ENCODE measurements at regions not wholly inside any gene's neighbourhood (a gene's known extent, or its start where the extent isn't known, plus 50 kb on each side); places are given as distances from the start of the nearest gene placed in this dataset.

DNA sequence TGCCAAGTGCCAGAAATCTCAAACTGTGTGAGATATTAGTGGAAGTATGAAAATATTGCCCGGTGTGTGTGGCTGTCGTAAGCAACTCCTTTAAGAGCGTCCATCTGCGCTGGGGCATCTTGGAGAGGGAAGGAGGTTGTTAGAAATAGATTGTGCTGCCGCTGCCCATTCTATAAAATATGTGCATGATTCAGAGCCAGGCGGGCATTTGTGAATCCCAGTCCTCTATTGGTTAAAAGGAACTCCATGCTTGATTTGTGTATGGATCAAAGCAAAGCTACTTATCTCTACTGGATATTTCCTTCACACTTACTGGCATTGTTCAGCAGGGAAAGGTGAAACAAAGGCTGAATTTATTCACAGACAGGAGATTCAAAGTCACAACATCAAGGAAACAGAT, 89.6 kb upstream of the SNRK start:
- no peaks in the 10 kb centered on the region for H3K27me3 Mint-ChIP-seq
- no peaks in the 10 kb centered on the region for H3K36me3 Mint-ChIP-seq
- H3K4me1 Mint-ChIP-seq = peaks cover 73% of the 10 kb centered on the region
- no peak for DNase-seq
- no peaks in the 10 kb centered on the region for H3K9me3 Mint-ChIP-seq
- H3K4me3 Mint-ChIP-seq = no peak overlapping the region
- no peak overlapping the region for H3K27ac Mint-ChIP-seq

- H3K27ac Mint-ChIP-seq = peak overlapping the region; percentile 30
- no peak overlapping the region for H3K4me3 Mint-ChIP-seq
- H3K4me1 Mint-ChIP-seq = peaks cover 68% of the 10 kb centered on the region
These were observed 89.2 kb upstream of the POMGNT2 start for GRCh38 chr3:43195115-43195498.

DNA sequence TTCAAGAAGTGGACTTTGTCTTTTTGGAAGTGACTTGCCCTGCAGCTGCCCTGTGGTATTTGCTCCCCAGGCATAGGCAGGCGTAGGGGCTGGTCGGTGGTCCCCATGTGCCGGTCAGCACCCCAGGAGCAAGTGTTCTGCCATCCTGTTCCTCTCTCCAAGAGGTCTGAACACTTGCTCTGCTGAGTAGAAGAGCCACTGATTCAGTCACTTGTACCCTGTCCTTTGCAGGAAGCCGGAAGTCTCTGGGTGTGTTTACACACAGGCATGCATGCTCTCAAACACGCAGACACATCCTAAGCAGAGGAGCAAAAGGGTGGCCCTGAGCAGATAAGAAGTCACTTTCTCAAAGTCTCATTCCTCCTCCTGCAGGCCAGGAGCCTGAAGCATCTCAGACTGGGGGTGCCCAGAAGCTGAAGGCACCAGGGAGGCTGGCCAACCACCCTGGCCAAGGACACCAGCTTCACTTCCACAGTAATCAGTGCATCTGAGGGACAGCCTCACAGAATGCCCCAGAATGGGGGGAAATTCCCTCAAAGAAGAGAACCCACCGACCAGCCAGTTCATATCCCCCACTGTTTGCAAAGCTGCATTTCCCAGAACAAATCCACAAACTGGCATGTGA, 88.7 kb upstream of the POMGNT2 start:
- H3K9me3 Mint-ChIP-seq = peaks cover 9% of the 10 kb centered on the region
- H3K36me3 Mint-ChIP-seq = peaks cover 5% of the 10 kb centered on the region
- no peaks in the 10 kb centered on the region for H3K27me3 Mint-ChIP-seq
- no peak overlapping the region for H3K4me3 Mint-ChIP-seq
- H3K4me1 Mint-ChIP-seq = peaks cover 66% of the 10 kb centered on the region
- DNase-seq = no peak
- peak overlapping the region; percentile 84 for H3K27ac Mint-ChIP-seq

More at GRCh38 chr3:43195115-43195498, 89.2 kb upstream of the POMGNT2 start:
- H3K36me3 Mint-ChIP-seq = peaks cover 2% of the 10 kb centered on the region
- no peaks in the 10 kb centered on the region for H3K27me3 Mint-ChIP-seq
- peaks cover 6% of the 10 kb centered on the region for H3K9me3 Mint-ChIP-seq
- no peak for DNase-seq

DNA sequence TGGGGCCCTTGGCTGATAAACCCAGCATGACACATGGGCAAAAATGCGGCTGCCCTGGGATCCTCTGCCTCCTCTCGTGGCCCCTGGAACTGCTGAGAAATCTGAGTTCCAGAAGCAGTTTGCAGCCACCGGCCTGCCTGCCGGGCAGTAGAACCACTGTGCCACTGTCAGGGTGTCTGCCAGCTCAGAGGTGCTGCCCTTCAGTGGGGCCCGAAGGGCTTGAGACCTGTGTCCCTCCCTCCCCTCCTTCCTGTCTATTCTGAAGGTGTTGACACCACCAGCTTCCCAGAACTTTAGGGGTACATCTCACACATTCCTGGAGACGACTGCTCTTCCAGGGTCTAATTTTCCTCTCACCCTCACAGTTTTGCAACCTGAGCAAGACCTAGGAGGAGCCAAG, 88.2 kb upstream of the POMGNT2 start:
- Mint-ChIP-seq H3K9me3 (peaks cover 9% of the 10 kb centered on the region), H3K4me1 (peaks cover 63% of the 10 kb centered on the region), H3K36me3 (peaks cover 5% of the 10 kb centered on the region), H3K27me3 (no peaks in the 10 kb centered on the region), H3K27ac (peak overlapping the region; percentile 84), H3K4me3 (no peak overlapping the region)
- DNase-seq = no peak

- peak overlapping the region; percentile 39 for H3K27ac Mint-ChIP-seq
- H3K36me3 Mint-ChIP-seq = peaks cover 5% of the 10 kb centered on the region
- H3K4me1 Mint-ChIP-seq = peaks cover 50% of the 10 kb centered on the region
- no peak for DNase-seq
- no peaks in the 10 kb centered on the region for H3K27me3 Mint-ChIP-seq
- H3K9me3 Mint-ChIP-seq = peaks cover 15% of the 10 kb centered on the region
- no peak overlapping the region for H3K4me3 Mint-ChIP-seq
These were observed 86.1 kb upstream of the POMGNT2 start for GRCh38 chr3:43192028-43192427.

DNA sequence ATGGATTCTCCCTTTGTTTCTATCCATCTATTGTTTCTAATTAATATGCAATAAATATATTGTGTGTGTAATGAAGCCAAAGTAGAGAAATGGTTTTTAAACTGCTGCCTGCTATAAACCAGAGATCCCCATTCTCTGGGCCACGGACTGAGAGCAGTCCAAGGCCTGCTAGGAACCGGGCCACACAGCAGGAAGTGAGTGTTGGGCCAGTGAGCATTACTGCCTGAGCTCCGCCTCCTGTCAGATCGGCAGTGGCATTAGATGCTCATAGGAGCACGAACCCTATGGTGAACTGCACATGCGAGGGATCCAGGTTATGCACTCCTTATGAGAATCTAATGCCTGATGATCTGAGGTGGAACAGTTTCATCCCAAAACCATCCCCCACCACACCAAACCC, 85.2 kb upstream of the POMGNT2 start:
- no peak for DNase-seq
- peaks cover 15% of the 10 kb centered on the region for H3K9me3 Mint-ChIP-seq
- H3K4me1 Mint-ChIP-seq = peaks cover 48% of the 10 kb centered on the region
- H3K36me3 Mint-ChIP-seq = peaks cover 5% of the 10 kb centered on the region
- no peak overlapping the region for H3K27ac Mint-ChIP-seq
- no peak overlapping the region for H3K4me3 Mint-ChIP-seq
- no peaks in the 10 kb centered on the region for H3K27me3 Mint-ChIP-seq

GRCh38 chr3:43190670-43191069, 84.8 kb upstream of the POMGNT2 start:
- DNase-seq = no peak
- H3K4me3 Mint-ChIP-seq = no peak overlapping the region
- H3K9me3 Mint-ChIP-seq = peaks cover 15% of the 10 kb centered on the region
- H3K27me3 Mint-ChIP-seq = no peaks in the 10 kb centered on the region
- H3K4me1 Mint-ChIP-seq = peaks cover 44% of the 10 kb centered on the region
- H3K36me3 Mint-ChIP-seq = peaks cover 5% of the 10 kb centered on the region
- H3K27ac Mint-ChIP-seq = no peak overlapping the region

DNA sequence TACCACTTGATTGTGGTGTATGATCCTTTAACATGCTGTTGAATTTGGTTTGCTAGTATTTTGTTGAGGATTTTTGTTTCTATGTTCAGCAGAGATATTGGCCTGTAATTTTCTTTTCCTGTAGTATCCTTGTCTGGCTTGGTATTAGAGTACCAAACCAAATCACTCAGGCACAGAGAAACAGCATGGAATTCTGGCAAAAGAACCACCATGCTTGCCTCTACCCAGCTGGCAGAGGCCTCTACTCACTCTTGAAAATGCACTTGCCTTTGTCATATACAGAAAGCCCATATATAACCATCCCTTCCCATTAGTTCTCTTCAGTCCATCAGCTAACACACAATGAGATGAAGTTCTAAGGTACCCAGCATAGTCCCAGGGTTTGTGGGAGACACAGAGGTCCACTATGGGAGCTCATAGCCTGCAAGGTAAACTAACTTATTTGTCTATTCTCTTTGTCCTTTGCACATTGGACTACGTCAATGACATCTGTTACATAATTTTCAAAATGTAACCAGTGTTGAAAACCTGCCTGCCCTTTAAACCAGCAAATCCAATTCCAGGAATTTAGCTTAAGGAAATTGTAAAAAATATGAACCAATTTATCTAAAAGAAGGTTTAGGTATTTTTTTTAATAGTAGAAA, 82.1 kb upstream of the POMGNT2 start:
- DNase-seq = no peak
- Mint-ChIP-seq H3K4me1 (peaks cover 19% of the 10 kb centered on the region), H3K9me3 (peaks cover 15% of the 10 kb centered on the region), H3K4me3 (no peak overlapping the region), H3K27ac (no peak overlapping the region), H3K27me3 (no peaks in the 10 kb centered on the region), H3K36me3 (peaks cover 5% of the 10 kb centered on the region)

DNA sequence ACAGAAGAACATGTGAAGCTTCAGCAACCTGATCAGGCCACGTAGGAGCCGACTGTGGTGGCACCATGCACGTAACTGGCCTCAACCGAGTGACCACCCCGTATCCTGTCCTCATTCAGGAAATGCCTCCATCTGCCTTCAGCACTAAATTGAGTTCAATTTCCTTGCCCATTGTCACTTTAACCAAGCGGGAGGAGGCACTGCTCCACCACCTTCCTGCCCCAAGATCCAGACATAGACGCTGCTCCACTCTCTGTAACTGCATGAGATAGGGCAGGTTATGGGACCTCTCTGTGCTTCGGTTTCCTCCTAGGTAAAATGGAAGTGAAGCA, 80.1 kb upstream of the POMGNT2 start:
- no peak overlapping the region for H3K27ac Mint-ChIP-seq

GRCh38 chr3:43185274-43185982, 79.5 kb upstream of the POMGNT2 start:
- no peak for DNase-seq
- no peak overlapping the region for H3K27ac Mint-ChIP-seq
- no peaks in the 10 kb centered on the region for H3K27me3 Mint-ChIP-seq
- H3K36me3 Mint-ChIP-seq = peaks cover 12% of the 10 kb centered on the region
- H3K9me3 Mint-ChIP-seq = peaks cover 12% of the 10 kb centered on the region
- H3K4me1 Mint-ChIP-seq = peaks cover 19% of the 10 kb centered on the region
- no peak overlapping the region for H3K4me3 Mint-ChIP-seq

More for the DNA sequence above, 80.1 kb upstream of the POMGNT2 start:
- Mint-ChIP-seq H3K9me3 (peaks cover 15% of the 10 kb centered on the region), H3K36me3 (peaks cover 12% of the 10 kb centered on the region), H3K27me3 (no peaks in the 10 kb centered on the region), H3K4me3 (no peak overlapping the region), H3K4me1 (peaks cover 13% of the 10 kb centered on the region)
- DNase-seq = no peak

GRCh38 chr3:43183456-43183855, 77.6 kb upstream of the POMGNT2 start:
- DNase-seq = no peak
- H3K36me3 Mint-ChIP-seq = peaks cover 7% of the 10 kb centered on the region
- H3K27ac Mint-ChIP-seq = no peak overlapping the region
- peaks cover 4% of the 10 kb centered on the region for H3K9me3 Mint-ChIP-seq
- H3K4me3 Mint-ChIP-seq = no peak overlapping the region
- H3K27me3 Mint-ChIP-seq = no peaks in the 10 kb centered on the region
- peaks cover 38% of the 10 kb centered on the region for H3K4me1 Mint-ChIP-seq

DNA sequence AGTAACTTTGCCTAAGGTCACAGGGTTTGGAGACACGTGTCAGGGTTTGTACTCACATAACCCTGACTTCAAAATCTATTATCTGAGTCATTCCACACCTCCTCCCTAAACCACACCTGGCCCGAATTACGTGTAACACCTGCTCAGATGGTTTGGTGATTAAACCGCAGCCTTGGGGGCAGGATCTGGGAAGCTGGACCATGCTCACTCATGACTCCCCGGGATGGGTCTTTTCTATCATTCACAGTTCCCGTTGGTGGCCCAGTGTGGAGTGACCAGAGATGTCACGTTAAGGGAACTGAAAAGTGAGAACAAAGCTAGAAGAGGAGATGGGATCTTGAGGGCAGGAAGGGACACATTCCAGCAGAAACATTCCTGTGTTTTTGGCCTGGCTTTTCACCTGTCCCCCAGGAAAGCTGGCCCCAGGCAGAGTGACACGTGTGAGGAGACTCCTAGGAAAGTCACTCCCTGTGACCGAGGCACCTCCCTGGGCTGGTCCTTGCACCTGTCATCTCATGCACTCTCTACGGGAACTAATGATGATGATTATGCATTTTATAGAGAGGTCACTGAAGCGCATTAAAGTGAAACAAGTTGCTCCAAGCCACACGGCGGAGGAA, 75.4 kb upstream of the POMGNT2 start:
- Mint-ChIP-seq H3K9me3 (no peaks in the 10 kb centered on the region), H3K4me1 (peaks cover 35% of the 10 kb centered on the region), H3K4me3 (peak overlapping the region; percentile 51), H3K36me3 (peaks cover 7% of the 10 kb centered on the region), H3K27ac (peak overlapping the region; percentile 88), H3K27me3 (no peaks in the 10 kb centered on the region)
- DNase-seq = peak; percentile 62

GRCh38 chr3:43180694-43181093, 74.8 kb upstream of the POMGNT2 start:
- Mint-ChIP-seq H3K27me3 (no peaks in the 10 kb centered on the region), H3K9me3 (no peaks in the 10 kb centered on the region), H3K4me1 (peaks cover 35% of the 10 kb centered on the region), H3K4me3 (peak overlapping the region; percentile 51), H3K36me3 (peaks cover 7% of the 10 kb centered on the region), H3K27ac (peak overlapping the region; percentile 88)
- DNase-seq = no peak

GRCh38 chr3:43180027-43180426, 74.1 kb upstream of the POMGNT2 start:
- H3K9me3 Mint-ChIP-seq = no peaks in the 10 kb centered on the region
- DNase-seq = no peak
- peaks cover 7% of the 10 kb centered on the region for H3K36me3 Mint-ChIP-seq
- peak overlapping the region; percentile 16 for H3K4me3 Mint-ChIP-seq
- peaks cover 35% of the 10 kb centered on the region for H3K4me1 Mint-ChIP-seq
- no peaks in the 10 kb centered on the region for H3K27me3 Mint-ChIP-seq
- H3K27ac Mint-ChIP-seq = peak overlapping the region; percentile 88

DNA sequence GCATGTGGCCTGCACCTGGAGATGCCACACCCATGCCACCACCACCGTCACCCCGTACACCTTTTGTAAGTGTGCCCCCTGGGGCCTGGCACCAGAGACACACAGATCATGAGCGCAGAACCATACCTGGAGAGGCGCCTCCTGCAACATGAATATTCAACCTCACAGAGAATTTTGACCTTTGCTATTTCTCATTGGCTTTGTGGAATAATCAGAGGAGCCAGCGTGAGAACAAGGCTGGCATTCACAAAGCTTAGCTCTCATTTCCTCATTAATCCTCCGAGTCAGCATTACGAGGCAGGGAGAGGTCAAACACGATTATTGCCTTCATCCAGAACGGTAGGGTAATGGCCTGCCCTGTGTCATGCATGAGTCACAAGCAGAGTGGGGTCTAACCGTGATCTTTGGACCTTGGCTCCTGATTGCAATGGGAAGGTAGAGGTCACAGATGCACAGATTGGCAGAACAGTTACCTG, 73.0 kb upstream of the POMGNT2 start:
- no peak overlapping the region for H3K27ac Mint-ChIP-seq

More for the DNA sequence above, 73.0 kb upstream of the POMGNT2 start:
- H3K4me1 Mint-ChIP-seq = peaks cover 35% of the 10 kb centered on the region
- no peak for DNase-seq
- no peak overlapping the region for H3K4me3 Mint-ChIP-seq
- H3K27me3 Mint-ChIP-seq = no peaks in the 10 kb centered on the region
- peaks cover 8% of the 10 kb centered on the region for H3K9me3 Mint-ChIP-seq
- peaks cover 9% of the 10 kb centered on the region for H3K36me3 Mint-ChIP-seq
